Neural cell (in vitro differentiated cells): ENCODE measurements at regions not wholly inside any gene's neighbourhood (a gene's known extent, or its start where the extent isn't known, plus 50 kb on each side); places are given as distances from the start of the nearest gene placed in this dataset.

Experiments used
- EP300 ChIP-seq: fragments of 450-650 bp; conservative IDR thresholded peaks from 2 replicates; pipeline ENCODE4 v1.6.1; 2014; ENCODE audit warnings: antibody characterized with exemption, mild to moderate bottlenecking, moderate library complexity; ENCODE audit not compliant: poor library complexity, severe bottlenecking
- MXI1 ChIP-seq: fragments of 450-650 bp; conservative IDR thresholded peaks from 2 replicates; pipeline ENCODE4 v1.6.1; 2014; ENCODE audit warnings: antibody characterized with exemption, mild to moderate bottlenecking; ENCODE audit not compliant: poor library complexity, severe bottlenecking
- POLR2AphosphoS5 ChIP-seq: IDR thresholded peaks from 2 replicates; pipeline ENCODE4 v1.6.1; 2012
- RAD21 ChIP-seq: fragments of 450-650 bp; conservative IDR thresholded peaks from 2 replicates; pipeline ENCODE4 v1.6.1; 2014; ENCODE audit warnings: antibody characterized with exemption, mild to moderate bottlenecking, moderate library complexity
- REST ChIP-seq: IDR thresholded peaks from 2 replicates; pipeline ENCODE4 v1.6.1; 2012; ENCODE audit warnings: borderline replicate concordance
- TF ChIP-seq, protein P1 (sequence below): fragments of 450-650 bp; IDR thresholded peaks from 2 replicates; pipeline ENCODE4 v1.5.1; 2014; ENCODE audit warnings: antibody characterized with exemption, mild to moderate bottlenecking, moderate library complexity; ENCODE audit not compliant: poor library complexity, severe bottlenecking

GRCh38 chr7:67950321-67951083 is 953.9 kb downstream of the TYW1 start:
- no peak for TF ChIP-seq EP300
- TF ChIP-seq, protein P1, sequence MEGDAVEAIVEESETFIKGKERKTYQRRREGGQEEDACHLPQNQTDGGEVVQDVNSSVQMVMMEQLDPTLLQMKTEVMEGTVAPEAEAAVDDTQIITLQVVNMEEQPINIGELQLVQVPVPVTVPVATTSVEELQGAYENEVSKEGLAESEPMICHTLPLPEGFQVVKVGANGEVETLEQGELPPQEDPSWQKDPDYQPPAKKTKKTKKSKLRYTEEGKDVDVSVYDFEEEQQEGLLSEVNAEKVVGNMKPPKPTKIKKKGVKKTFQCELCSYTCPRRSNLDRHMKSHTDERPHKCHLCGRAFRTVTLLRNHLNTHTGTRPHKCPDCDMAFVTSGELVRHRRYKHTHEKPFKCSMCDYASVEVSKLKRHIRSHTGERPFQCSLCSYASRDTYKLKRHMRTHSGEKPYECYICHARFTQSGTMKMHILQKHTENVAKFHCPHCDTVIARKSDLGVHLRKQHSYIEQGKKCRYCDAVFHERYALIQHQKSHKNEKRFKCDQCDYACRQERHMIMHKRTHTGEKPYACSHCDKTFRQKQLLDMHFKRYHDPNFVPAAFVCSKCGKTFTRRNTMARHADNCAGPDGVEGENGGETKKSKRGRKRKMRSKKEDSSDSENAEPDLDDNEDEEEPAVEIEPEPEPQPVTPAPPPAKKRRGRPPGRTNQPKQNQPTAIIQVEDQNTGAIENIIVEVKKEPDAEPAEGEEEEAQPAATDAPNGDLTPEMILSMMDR, result no peak
- TF ChIP-seq POLR2AphosphoS5, result no peak
- no peak for TF ChIP-seq REST
- no peak for TF ChIP-seq RAD21
- TF ChIP-seq MXI1, result no peak
